ENCODE measurements at regions not wholly inside any gene's neighbourhood (a gene's known extent, or its start where the extent isn't known, plus 50 kb on each side); places are given as distances from the start of the nearest gene placed in this dataset.

DNA sequence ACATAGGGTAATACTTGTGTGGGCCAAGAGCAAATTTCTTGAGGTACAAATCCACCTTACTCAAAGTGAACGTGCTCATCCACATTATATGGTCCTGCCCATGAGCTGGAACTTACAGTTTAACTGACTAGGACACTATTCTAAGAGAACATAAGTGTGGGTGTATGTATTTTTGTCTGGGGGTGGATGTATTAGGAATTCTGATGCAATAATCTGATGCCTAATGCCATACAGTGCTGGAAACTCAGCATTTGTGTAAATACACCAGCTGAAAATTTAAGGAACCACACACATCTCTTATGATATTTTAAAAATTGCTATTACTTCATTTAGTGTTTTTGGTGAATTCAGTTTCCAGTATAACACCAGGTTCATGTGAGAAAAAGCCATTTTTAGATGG, 1350.7 kb downstream of the ZPLD1 start:
- no peak for DNase-seq (ENCODE audit: unreplicated experiment)
- no peak overlapping the region for H3K4me3 Mint-ChIP-seq (ENCODE audit: unreplicated experiment)
- no peaks in the 10 kb centered on the region for H3K4me1 Mint-ChIP-seq (ENCODE audit: insufficient read depth, unreplicated experiment)
- POLR2A ChIA-PET: no interaction called here
- no peaks in the 10 kb centered on the region for H3K9me3 Mint-ChIP-seq (ENCODE audit: unreplicated experiment)
- H3K27ac Mint-ChIP-seq (ENCODE audit: low read depth, unreplicated experiment): no peak overlapping the region
- no TSS peak for BruUV-seq (replicated peaks)
- peaks cover 41% of the 10 kb centered on the region for H3K27me3 Mint-ChIP-seq (ENCODE audit: insufficient read depth, unreplicated experiment)
- TF ChIP-seq, protein P1, sequence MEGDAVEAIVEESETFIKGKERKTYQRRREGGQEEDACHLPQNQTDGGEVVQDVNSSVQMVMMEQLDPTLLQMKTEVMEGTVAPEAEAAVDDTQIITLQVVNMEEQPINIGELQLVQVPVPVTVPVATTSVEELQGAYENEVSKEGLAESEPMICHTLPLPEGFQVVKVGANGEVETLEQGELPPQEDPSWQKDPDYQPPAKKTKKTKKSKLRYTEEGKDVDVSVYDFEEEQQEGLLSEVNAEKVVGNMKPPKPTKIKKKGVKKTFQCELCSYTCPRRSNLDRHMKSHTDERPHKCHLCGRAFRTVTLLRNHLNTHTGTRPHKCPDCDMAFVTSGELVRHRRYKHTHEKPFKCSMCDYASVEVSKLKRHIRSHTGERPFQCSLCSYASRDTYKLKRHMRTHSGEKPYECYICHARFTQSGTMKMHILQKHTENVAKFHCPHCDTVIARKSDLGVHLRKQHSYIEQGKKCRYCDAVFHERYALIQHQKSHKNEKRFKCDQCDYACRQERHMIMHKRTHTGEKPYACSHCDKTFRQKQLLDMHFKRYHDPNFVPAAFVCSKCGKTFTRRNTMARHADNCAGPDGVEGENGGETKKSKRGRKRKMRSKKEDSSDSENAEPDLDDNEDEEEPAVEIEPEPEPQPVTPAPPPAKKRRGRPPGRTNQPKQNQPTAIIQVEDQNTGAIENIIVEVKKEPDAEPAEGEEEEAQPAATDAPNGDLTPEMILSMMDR (IDR thresholded peaks at IDR 0.05; ENCODE audit: unreplicated experiment): no peak
- intact Hi-C loops (cut with micrococcal nuclease): no loop called here
- no peaks in the 10 kb centered on the region for H3K36me3 Mint-ChIP-seq (ENCODE audit: insufficient read depth, unreplicated experiment)
- CTCF ChIA-PET: no interaction called here

DNA sequence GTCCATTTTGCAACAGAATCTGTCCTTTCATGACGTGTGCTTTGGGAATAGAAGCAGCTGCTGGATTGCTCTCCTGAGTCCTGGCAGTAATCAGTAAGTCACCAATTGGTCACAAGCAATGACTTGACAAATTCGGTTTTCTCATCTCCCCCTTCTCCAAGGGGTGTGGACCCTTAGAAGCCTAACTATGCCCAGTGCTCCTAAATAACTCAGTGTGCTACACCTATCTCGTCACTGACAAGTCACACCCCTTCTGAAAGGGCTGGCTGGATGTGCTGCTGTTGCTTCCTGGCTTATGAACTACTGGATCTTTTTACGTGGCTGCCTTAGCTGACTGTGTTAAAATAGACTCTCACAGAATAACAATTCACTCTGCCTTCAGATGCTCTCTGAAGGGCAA, 1351.5 kb downstream of the ZPLD1 start:
- Mint-ChIP-seq H3K4me3 (ENCODE audit: unreplicated experiment) (no peak overlapping the region), H3K4me1 (ENCODE audit: insufficient read depth, unreplicated experiment) (no peaks in the 10 kb centered on the region), H3K9me3 (ENCODE audit: unreplicated experiment) (no peaks in the 10 kb centered on the region), H3K27ac (ENCODE audit: low read depth, unreplicated experiment) (no peak overlapping the region), H3K27me3 (ENCODE audit: insufficient read depth, unreplicated experiment) (peaks cover 34% of the 10 kb centered on the region), H3K36me3 (ENCODE audit: insufficient read depth, unreplicated experiment) (no peaks in the 10 kb centered on the region)
- DNase-seq (ENCODE audit: unreplicated experiment): no peak
- CTCF ChIA-PET: interaction anchor here (0.6 kb wide), 1 partner anchor 9 kb away, joined by 4 read pairs; no protein-coding TSS in a partner anchor
- POLR2A ChIA-PET: no interaction called here
- no TSS peak for BruUV-seq (replicated peaks)
- intact Hi-C loops (cut with micrococcal nuclease): no loop called here
- TF ChIP-seq, protein P1 (IDR thresholded peaks at IDR 0.05; ENCODE audit: unreplicated experiment): no peak

DNA sequence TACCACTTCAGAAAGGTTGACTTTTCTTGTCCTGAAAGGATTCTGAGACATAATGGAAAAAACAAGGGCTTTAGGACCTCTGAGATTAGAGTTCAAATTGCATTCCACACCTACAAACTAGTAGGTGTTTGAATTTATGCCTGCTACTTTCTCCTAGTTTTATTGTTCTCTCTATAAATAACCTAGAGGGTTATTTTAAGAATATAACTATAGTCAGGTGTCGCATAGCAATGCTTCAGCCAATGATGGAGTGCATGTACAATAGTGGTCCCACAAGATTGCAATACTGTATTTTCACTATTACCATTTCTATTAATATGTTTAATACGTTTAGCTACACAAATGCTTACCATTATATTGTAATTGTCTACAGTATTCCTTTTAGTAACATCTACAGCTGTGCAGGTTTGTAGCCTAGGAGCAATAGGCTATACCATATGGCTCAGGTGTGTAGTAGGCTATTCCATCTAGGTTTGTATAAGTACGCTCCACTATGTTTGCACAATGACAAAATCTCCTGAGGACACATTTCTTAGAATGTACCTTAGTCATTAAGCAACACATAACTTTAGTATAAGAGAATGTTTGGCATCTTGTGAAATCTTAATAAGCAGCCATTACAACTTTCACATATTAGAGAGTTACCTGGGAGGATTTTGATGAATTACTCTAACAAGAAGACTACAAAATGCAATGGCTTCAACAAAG, 1352.5 kb downstream of the ZPLD1 start:
- BruUV-seq (replicated peaks): no TSS peak
- Mint-ChIP-seq H3K9me3 (ENCODE audit: unreplicated experiment) (no peaks in the 10 kb centered on the region), H3K4me3 (ENCODE audit: unreplicated experiment) (no peak overlapping the region), H3K27ac (ENCODE audit: low read depth, unreplicated experiment) (no peak overlapping the region), H3K36me3 (ENCODE audit: insufficient read depth, unreplicated experiment) (no peaks in the 10 kb centered on the region), H3K27me3 (ENCODE audit: insufficient read depth, unreplicated experiment) (peaks cover 31% of the 10 kb centered on the region), H3K4me1 (ENCODE audit: insufficient read depth, unreplicated experiment) (no peaks in the 10 kb centered on the region)
- DNase-seq (ENCODE audit: unreplicated experiment): no peak
- POLR2A ChIA-PET: no interaction called here
- TF ChIP-seq, protein P1 (IDR thresholded peaks at IDR 0.05; ENCODE audit: unreplicated experiment): no peak
- intact Hi-C loops (cut with micrococcal nuclease): no loop called here
- CTCF ChIA-PET: no interaction called here

DNA sequence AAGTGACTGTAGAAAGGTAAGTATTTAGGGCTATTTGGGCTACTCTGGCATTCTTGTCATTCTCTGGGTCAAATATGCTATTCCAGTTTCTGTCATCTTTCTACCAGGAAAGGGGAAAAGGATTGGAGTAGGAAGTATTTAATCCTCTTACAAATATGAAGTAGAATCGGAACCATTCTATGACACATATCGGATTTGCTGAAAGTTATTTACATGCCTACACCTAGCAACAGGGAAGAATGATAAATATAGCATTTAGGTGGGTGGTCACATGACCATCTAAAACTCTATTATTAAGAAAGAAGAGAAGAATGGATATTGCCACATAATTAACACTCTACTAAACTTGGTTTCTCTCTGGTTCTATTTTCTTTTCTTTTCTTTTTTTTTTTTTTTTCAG, 1353.1 kb downstream of the ZPLD1 start:
- intact Hi-C loops (cut with micrococcal nuclease): no loop called here
- Mint-ChIP-seq H3K27ac (ENCODE audit: low read depth, unreplicated experiment) (no peak overlapping the region), H3K9me3 (ENCODE audit: unreplicated experiment) (no peaks in the 10 kb centered on the region), H3K27me3 (ENCODE audit: insufficient read depth, unreplicated experiment) (peaks cover 30% of the 10 kb centered on the region), H3K4me3 (ENCODE audit: unreplicated experiment) (no peak overlapping the region), H3K4me1 (ENCODE audit: insufficient read depth, unreplicated experiment) (no peaks in the 10 kb centered on the region), H3K36me3 (ENCODE audit: insufficient read depth, unreplicated experiment) (no peaks in the 10 kb centered on the region)
- DNase-seq (ENCODE audit: unreplicated experiment): no peak
- POLR2A ChIA-PET: no interaction called here
- TF ChIP-seq, protein P1 (IDR thresholded peaks at IDR 0.05; ENCODE audit: unreplicated experiment): no peak
- CTCF ChIA-PET: no interaction called here
- no TSS peak for BruUV-seq (replicated peaks)
